H9 (cell line): ENCODE measurements at regions not wholly inside any gene's neighbourhood (a gene's known extent, or its start where the extent isn't known, plus 50 kb on each side); places are given as distances from the start of the nearest gene placed in this dataset.

ENCODE experiments used
- DNase-seq: peaks from one replicate; pipeline ENCODE4 v3.0.0-alpha.2; 2017
- H2AFZ ChIP-seq: one replicate; pipeline ENCODE4 v1.6.1; 2013; ENCODE audit warnings: mild to moderate bottlenecking, low read length, control low read depth, moderate library complexity
- H2AK5ac ChIP-seq: 2 replicates; pipeline ENCODE4 v1.6.1; 2013; ENCODE audit warnings: low read length, control low read depth, mixed read lengths; ENCODE audit not compliant: insufficient read length
- H2BK120ac ChIP-seq: one replicate; pipeline ENCODE4 v1.6.1; 2013; ENCODE audit warnings: low read depth, mild to moderate bottlenecking, low read length, control low read depth, inconsistent platforms; ENCODE audit not compliant: poor library complexity, severe bottlenecking
- H2BK12ac ChIP-seq: 2 replicates; pipeline ENCODE4 v1.6.1; 2013; ENCODE audit warnings: low read length, control low read depth, mixed read lengths, low read depth; ENCODE audit not compliant: insufficient read length
- H2BK15ac ChIP-seq: 2 replicates; pipeline ENCODE4 v1.6.1; 2013; ENCODE audit warnings: low read depth, low read length, control low read depth
- H2BK20ac ChIP-seq: one replicate; pipeline ENCODE4 v1.6.1; 2013; ENCODE audit warnings: low read depth, mild to moderate bottlenecking, low read length, control low read depth, inconsistent platforms; ENCODE audit not compliant: poor library complexity, severe bottlenecking
- H2BK5ac ChIP-seq: 2 replicates; pipeline ENCODE4 v1.6.1; 2013; ENCODE audit warnings: low read length, control low read depth, mixed read lengths; ENCODE audit not compliant: insufficient read length
- H3K14ac ChIP-seq: 2 replicates; pipeline ENCODE4 v1.6.1; 2013; ENCODE audit warnings: low read length, control low read depth; ENCODE audit not compliant: insufficient read depth
- H3K18ac ChIP-seq: 2 replicates; pipeline ENCODE4 v1.6.1; 2013; ENCODE audit warnings: low read depth, mild to moderate bottlenecking, mixed read lengths, low read length, control low read depth; ENCODE audit not compliant: insufficient read length
- H3K23ac ChIP-seq: 2 replicates; pipeline ENCODE4 v1.6.1; 2013; ENCODE audit warnings: low read length, control low read depth, mixed read lengths, low read depth; ENCODE audit not compliant: insufficient read length
- H3K23me2 ChIP-seq: 2 replicates; pipeline ENCODE4 v1.6.1; 2013; ENCODE audit warnings: low read depth, mild to moderate bottlenecking, mixed read lengths, low read length, control low read depth; ENCODE audit not compliant: insufficient read length, poor library complexity, severe bottlenecking
- H3K27ac ChIP-seq: 2 replicates; pipeline ENCODE4 v1.5.1; 2013; ENCODE audit warnings: low read length, control low read depth, mixed read lengths, low read depth; ENCODE audit not compliant: insufficient read length
- H3K27me3 ChIP-seq: 2 replicates; pipeline ENCODE4 v1.6.1; 2013; ENCODE audit warnings: low read length, control low read depth, inconsistent platforms; ENCODE audit not compliant: insufficient read depth
- H3K4ac ChIP-seq: 2 replicates; pipeline ENCODE4 v1.6.1; 2013; ENCODE audit warnings: low read depth, mild to moderate bottlenecking, control low read depth, inconsistent platforms, low read length, moderate library complexity
- H3K4me1 ChIP-seq: 2 replicates; pipeline ENCODE4 v1.6.1; 2013; ENCODE audit warnings: low read length, control low read depth, inconsistent platforms; ENCODE audit not compliant: insufficient read depth
- H3K4me2 ChIP-seq: 2 replicates; pipeline ENCODE4 v1.6.1; 2013; ENCODE audit warnings: low read length, control low read depth, mixed read lengths; ENCODE audit not compliant: insufficient read length, insufficient read depth
- H3K56ac ChIP-seq: 2 replicates; pipeline ENCODE4 v1.6.1; 2013; ENCODE audit warnings: low read depth, mild to moderate bottlenecking, mixed read lengths, low read length, control low read depth; ENCODE audit not compliant: insufficient read length
- H3K79me1 ChIP-seq: 2 replicates; pipeline ENCODE4 v1.6.1; 2013; ENCODE audit warnings: low read depth, mild to moderate bottlenecking, moderate library complexity, low read length, control low read depth, inconsistent platforms; ENCODE audit not compliant: insufficient read depth, poor library complexity, severe bottlenecking
- H3K79me2 ChIP-seq: 2 replicates; pipeline ENCODE4 v1.6.1; 2013; ENCODE audit warnings: low read length, control low read depth, inconsistent platforms; ENCODE audit not compliant: insufficient read depth
- H3K9ac ChIP-seq: 2 replicates; pipeline ENCODE4 v1.6.1; 2013; ENCODE audit warnings: low read length, control low read depth, mixed read lengths; ENCODE audit not compliant: insufficient read length; ENCODE audit errors: extremely low read depth
- H3K9me3 ChIP-seq: one replicate; pipeline ENCODE4 v1.6.1; 2013; ENCODE audit warnings: low read depth, low read length, inconsistent platforms; ENCODE audit not compliant: control insufficient read depth
- H3T11ph ChIP-seq: one replicate; pipeline ENCODE4 v1.6.1; 2013; ENCODE audit warnings: mild to moderate bottlenecking, low read length, control low read depth, inconsistent platforms
- H4K20me1 ChIP-seq: one replicate; pipeline ENCODE4 v1.6.1; 2013; ENCODE audit not compliant: control insufficient read depth, insufficient read length, insufficient read depth
- H4K5ac ChIP-seq: 2 replicates; pipeline ENCODE4 v1.6.1; 2013; ENCODE audit warnings: low read depth, mild to moderate bottlenecking, mixed read lengths, low read length, control low read depth; ENCODE audit not compliant: insufficient read length
- H4K8ac ChIP-seq: replicated peaks from 2 replicates; pipeline ENCODE4 v1.6.1; 2013; ENCODE audit warnings: low read length, control low read depth, mixed read lengths, low read depth; ENCODE audit not compliant: insufficient read length
- H4K91ac ChIP-seq: 2 replicates; pipeline ENCODE4 v1.6.1; 2013; ENCODE audit warnings: low read depth, mild to moderate bottlenecking, moderate library complexity, mixed read lengths, low read length, control low read depth; ENCODE audit not compliant: insufficient read length
- H3K27ac Mint-ChIP-seq, 3 experiments: 2 replicates in 2 of 3; 3 replicates in 1 of 3; pipeline ENCODE4 v1.8.0; 2020 to 2021; ENCODE audit warnings: mixed read lengths in 3 of 3, mild to moderate bottlenecking in 1 of 3, moderate library complexity in 1 of 3
- H3K27me3 Mint-ChIP-seq: 2 replicates; pipeline ENCODE4 v1.8.0; 2021; ENCODE audit warnings: low read depth, mild to moderate bottlenecking, moderate library complexity, mixed read lengths
- H3K36me3 Mint-ChIP-seq, 3 experiments: 2 replicates in 2 of 3; 3 replicates in 1 of 3; pipeline ENCODE4 v1.8.0; 2020 to 2021; ENCODE audit warnings: low read depth in 3 of 3, mixed read lengths in 3 of 3; ENCODE audit not compliant: insufficient read depth in 1 of 3
- H3K4me1 Mint-ChIP-seq, 2 experiments: 2 replicates each; pipeline ENCODE4 v1.8.0; 2020; ENCODE audit warnings: mixed read lengths in 2 of 2
- H3K4me3 Mint-ChIP-seq, 2 experiments: 2 replicates in 1 of 2; 3 replicates in 1 of 2; pipeline ENCODE4 v1.8.0; 2020 to 2021; ENCODE audit warnings: mild to moderate bottlenecking in 2 of 2, mixed read lengths in 2 of 2, moderate library complexity in 1 of 2
- H3K9me3 Mint-ChIP-seq, 2 experiments: 2 replicates in 1 of 2; 3 replicates in 1 of 2; pipeline ENCODE4 v1.8.0; 2020; ENCODE audit warnings: mild to moderate bottlenecking in 2 of 2, mixed read lengths in 2 of 2, moderate library complexity in 1 of 2
- WGBS: extraction: QIAGEN DNeasy Blood & Tissue Kit; methylation state at CpG from one replicate; pipeline ENCODE4 v1.1.7; 2013; ENCODE audit warnings: missing lambda C conversion rate, low lambda C conversion rate, mixed read lengths; ENCODE audit not compliant: insufficient read length; ENCODE audit errors: extremely low coverage; 5-methylcytosine and 5-hydroxymethylcytosine counted together
- TF ChIP-seq, protein P1 (sequence below): fragments of 200-600 bp; sonication (generic); conservative IDR thresholded peaks from 3 replicates; pipeline ENCODE4 v1.8.0; 2021; ENCODE audit warnings: antibody characterized with exemption, mild to moderate bottlenecking

DNA sequence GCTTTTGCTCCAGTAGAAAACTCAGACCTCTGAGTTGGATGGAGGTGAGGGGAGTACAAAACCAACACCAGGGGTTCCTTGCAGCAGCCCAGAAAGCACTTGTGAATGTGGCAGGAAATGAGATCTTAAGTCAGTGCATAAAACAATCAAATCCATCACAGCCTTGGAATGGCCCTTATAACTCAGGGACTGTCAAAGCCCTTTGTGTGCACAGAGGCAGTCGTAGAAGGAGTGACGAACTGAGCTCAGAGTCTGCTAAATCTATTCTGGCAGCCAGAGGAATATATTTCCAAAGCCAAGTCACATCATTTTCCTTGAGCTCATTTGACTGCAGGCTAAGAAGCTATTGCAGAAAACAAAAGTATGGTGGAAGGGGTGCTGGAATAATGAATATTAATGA lies 676.6 kb downstream of the DHX35 start:
- H4K20me1 ChIP-seq: no peaks in the 10 kb centered on the region
- TF ChIP-seq, protein P1, sequence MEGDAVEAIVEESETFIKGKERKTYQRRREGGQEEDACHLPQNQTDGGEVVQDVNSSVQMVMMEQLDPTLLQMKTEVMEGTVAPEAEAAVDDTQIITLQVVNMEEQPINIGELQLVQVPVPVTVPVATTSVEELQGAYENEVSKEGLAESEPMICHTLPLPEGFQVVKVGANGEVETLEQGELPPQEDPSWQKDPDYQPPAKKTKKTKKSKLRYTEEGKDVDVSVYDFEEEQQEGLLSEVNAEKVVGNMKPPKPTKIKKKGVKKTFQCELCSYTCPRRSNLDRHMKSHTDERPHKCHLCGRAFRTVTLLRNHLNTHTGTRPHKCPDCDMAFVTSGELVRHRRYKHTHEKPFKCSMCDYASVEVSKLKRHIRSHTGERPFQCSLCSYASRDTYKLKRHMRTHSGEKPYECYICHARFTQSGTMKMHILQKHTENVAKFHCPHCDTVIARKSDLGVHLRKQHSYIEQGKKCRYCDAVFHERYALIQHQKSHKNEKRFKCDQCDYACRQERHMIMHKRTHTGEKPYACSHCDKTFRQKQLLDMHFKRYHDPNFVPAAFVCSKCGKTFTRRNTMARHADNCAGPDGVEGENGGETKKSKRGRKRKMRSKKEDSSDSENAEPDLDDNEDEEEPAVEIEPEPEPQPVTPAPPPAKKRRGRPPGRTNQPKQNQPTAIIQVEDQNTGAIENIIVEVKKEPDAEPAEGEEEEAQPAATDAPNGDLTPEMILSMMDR: no peak
- no peaks in the 10 kb centered on the region; the same call in 1 of the 2 replicates for H3K79me2 ChIP-seq
- H3K9ac ChIP-seq: no peak overlapping the region
- no peak overlapping the region for H2BK120ac ChIP-seq
- no peaks in the 10 kb centered on the region for H3K36me3 Mint-ChIP-seq
- H2BK12ac ChIP-seq: no peak overlapping the region
- H3K27ac ChIP-seq: no peak overlapping the region
- no peaks in the 10 kb centered on the region for H3K23me2 ChIP-seq
- H3T11ph ChIP-seq: no peak overlapping the region
- H4K5ac ChIP-seq: no peak overlapping the region
- no peak overlapping the region for H3K56ac ChIP-seq
- DNase-seq: no peak
- H3K27me3 Mint-ChIP-seq: no peaks in the 10 kb centered on the region; the same call in none of the 2 replicates
- no peak overlapping the region for H3K4ac ChIP-seq
- H4K91ac ChIP-seq: no peak overlapping the region
- H2AFZ ChIP-seq: no peak overlapping the region
- no peak overlapping the region for H3K23ac ChIP-seq
- H4K8ac ChIP-seq: no peak overlapping the region
- H3K18ac ChIP-seq: no peak overlapping the region
- H3K4me1 Mint-ChIP-seq: peaks cover 8 to 16% of the 10 kb centered on the region in 2 experiments
- H3K9me3 Mint-ChIP-seq: no peaks in the 10 kb centered on the region
- H3K9me3 ChIP-seq: no peaks in the 10 kb centered on the region
- H2BK20ac ChIP-seq: no peak overlapping the region
- no peak overlapping the region for H3K4me2 ChIP-seq
- H3K4me3 Mint-ChIP-seq: no peak overlapping the region
- no peaks in the 10 kb centered on the region for H3K79me1 ChIP-seq
- H3K14ac ChIP-seq: no peak overlapping the region
- no peaks in the 10 kb centered on the region for H3K27me3 ChIP-seq
- H3K27ac Mint-ChIP-seq: no peak overlapping the region
- H2AK5ac ChIP-seq: no peak overlapping the region
- no peak overlapping the region for H2BK5ac ChIP-seq
- no CpG with 5 or more reads among the region's 2 CpGs for WGBS
- no peaks in the 10 kb centered on the region for H3K4me1 ChIP-seq
- no peak overlapping the region for H2BK15ac ChIP-seq
